ENCODE measurements at regions not wholly inside any gene's neighbourhood (a gene's known extent, or its start where the extent isn't known, plus 50 kb on each side); places are given as distances from the start of the nearest gene placed in this dataset.

DNA sequence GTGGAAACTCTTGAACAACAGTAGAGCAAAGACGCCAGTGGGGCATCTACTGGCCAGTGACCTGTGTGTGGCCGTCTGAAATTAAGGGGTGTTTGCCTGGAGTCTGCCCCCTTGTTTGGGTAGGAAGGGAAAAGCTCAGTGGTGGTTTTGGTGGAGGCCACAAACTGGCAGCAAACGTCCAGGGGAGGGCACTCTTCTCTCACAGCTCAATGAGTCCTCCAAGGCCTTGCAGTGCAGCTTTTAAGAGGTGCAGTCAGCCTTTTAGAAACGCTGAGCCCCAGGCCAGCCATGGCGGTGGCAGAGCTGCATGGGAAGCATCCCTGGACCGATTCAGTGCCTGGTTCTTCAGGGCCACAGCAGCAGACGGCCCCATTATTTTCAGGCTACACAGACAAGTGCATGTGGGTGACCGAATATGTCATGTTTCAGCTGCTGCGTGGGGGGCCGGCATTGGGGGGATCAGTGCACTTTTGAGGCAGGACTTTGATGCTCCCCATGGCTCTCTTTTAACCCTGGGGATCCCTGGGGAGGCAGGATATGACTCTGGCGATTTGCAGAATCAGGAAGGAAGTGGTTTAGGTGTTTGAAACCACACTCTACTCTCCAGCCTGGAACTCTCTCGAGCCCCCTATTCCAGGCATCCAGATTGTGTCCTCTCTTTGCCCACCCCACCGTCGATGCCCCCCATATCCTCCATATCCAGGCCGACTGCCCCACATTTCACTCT, 414.0 kb downstream of the PRDM2 start:
- Mint-ChIP-seq H3K27ac (no peak overlapping the region), H3K9me3 (peaks cover 8% of the 10 kb centered on the region), H3K27me3 (peaks cover 17% of the 10 kb centered on the region), H3K4me3 (no peak overlapping the region), H3K36me3 (no peaks in the 10 kb centered on the region), H3K4me1 (ENCODE audit: unreplicated experiment) (no peaks in the 10 kb centered on the region)
- no peak for DNase-seq (ENCODE audit: extremely low spot score, unreplicated experiment)
- TF ChIP-seq, protein P1, sequence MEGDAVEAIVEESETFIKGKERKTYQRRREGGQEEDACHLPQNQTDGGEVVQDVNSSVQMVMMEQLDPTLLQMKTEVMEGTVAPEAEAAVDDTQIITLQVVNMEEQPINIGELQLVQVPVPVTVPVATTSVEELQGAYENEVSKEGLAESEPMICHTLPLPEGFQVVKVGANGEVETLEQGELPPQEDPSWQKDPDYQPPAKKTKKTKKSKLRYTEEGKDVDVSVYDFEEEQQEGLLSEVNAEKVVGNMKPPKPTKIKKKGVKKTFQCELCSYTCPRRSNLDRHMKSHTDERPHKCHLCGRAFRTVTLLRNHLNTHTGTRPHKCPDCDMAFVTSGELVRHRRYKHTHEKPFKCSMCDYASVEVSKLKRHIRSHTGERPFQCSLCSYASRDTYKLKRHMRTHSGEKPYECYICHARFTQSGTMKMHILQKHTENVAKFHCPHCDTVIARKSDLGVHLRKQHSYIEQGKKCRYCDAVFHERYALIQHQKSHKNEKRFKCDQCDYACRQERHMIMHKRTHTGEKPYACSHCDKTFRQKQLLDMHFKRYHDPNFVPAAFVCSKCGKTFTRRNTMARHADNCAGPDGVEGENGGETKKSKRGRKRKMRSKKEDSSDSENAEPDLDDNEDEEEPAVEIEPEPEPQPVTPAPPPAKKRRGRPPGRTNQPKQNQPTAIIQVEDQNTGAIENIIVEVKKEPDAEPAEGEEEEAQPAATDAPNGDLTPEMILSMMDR (conservative IDR thresholded peaks at IDR 0.05), result peak; percentile 79

DNA sequence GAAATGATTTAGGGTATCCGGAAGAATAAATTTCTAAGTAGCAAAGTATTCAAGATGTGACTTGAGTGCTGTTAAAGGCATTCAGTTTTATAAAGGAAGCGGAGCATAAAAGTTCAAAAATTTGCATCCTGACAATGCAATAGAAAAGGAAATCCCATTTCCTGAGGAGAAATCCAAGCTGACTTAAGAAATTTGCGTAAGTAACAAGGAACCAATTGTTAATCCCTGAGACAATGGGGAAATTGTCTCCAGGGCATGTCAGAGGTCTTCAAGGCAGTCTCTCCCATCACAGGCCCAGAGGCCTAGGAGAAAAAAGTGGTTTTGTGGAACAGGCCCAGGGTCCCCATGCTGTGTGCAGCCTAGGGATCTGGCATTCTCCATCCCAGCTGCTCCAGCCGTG, 416.0 kb downstream of the PRDM2 start:
- H3K4me1 Mint-ChIP-seq (ENCODE audit: unreplicated experiment), result no peaks in the 10 kb centered on the region
- peaks cover 8% of the 10 kb centered on the region for H3K9me3 Mint-ChIP-seq
- TF ChIP-seq, protein P1 (conservative IDR thresholded peaks at IDR 0.05), result no peak
- no peak for DNase-seq (ENCODE audit: extremely low spot score, unreplicated experiment)
- H3K4me3 Mint-ChIP-seq, result no peak overlapping the region
- H3K27me3 Mint-ChIP-seq, result peaks cover 19% of the 10 kb centered on the region
- no peaks in the 10 kb centered on the region for H3K36me3 Mint-ChIP-seq
- no peak overlapping the region for H3K27ac Mint-ChIP-seq

DNA sequence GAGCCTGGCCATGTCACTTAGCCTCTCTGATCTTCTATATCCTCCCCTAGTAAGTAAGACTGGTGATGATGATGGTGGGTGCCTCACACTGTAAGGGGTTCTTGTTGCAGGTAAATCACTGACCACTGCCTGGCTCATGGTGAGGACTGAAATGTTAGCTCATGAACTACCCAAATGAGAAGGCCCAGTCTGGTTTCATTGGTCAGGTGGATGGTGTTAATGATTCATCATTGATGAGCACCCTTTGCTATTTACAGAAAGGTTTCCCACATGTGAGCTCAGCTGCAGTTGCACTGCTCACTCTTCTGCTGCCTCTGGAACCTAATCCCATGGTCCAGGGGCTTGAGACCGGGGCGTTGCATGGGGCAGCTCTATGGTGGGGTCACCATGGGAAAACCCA, 417.7 kb downstream of the PRDM2 start:
- no peak for DNase-seq (ENCODE audit: extremely low spot score, unreplicated experiment)
- Mint-ChIP-seq H3K4me1 (ENCODE audit: unreplicated experiment) (no peaks in the 10 kb centered on the region), H3K27me3 (peaks cover 26% of the 10 kb centered on the region), H3K36me3 (no peaks in the 10 kb centered on the region), H3K27ac (no peak overlapping the region), H3K4me3 (no peak overlapping the region), H3K9me3 (peaks cover 8% of the 10 kb centered on the region)
- TF ChIP-seq, protein P1 (conservative IDR thresholded peaks at IDR 0.05), result no peak

DNA sequence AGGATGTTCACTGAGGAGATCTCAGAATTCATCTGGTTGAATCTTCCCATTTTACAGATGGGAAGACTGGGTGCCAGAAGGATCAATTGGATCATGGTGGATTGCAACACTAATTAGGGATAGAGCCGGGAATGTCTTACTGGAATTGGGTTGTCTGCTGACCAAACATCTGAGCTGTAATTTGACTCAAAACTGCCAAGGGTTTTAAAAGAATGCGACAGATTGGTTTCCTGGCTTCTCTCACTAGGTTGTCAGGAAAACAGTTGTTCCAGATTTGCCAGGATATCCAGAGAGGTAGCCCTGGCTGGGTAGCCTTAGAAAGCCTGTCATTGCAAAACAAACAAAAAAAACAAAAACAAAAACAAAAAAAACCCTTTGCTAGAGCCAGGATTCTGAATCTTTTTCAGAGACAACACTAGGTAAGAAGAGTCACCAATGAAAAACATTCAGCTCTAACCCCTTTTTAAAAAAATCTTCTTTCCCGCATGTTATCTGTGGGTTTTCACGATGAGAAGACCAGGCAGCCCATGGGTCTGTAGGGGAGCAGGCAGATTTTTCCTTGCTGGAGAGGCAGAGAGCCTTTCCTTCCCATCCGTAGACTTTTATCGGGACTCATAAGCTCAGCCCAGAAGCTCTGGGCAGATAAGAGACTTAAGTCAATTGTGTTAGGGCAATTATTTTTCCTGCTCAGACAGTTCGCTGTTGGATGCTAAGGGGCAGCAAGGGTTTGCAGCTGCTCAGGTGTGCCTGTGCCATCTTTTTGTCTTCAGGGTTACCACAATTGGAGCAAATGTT, 418.9 kb downstream of the PRDM2 start:
- H3K27me3 Mint-ChIP-seq, result peaks cover 26% of the 10 kb centered on the region
- H3K27ac Mint-ChIP-seq, result no peak overlapping the region
- H3K4me1 Mint-ChIP-seq (ENCODE audit: unreplicated experiment), result no peaks in the 10 kb centered on the region
- TF ChIP-seq, protein P1 (conservative IDR thresholded peaks at IDR 0.05), result no peak
- H3K4me3 Mint-ChIP-seq, result no peak overlapping the region
- H3K36me3 Mint-ChIP-seq, result no peaks in the 10 kb centered on the region
- peaks cover 8% of the 10 kb centered on the region for H3K9me3 Mint-ChIP-seq
- no peak for DNase-seq (ENCODE audit: extremely low spot score, unreplicated experiment)

DNA sequence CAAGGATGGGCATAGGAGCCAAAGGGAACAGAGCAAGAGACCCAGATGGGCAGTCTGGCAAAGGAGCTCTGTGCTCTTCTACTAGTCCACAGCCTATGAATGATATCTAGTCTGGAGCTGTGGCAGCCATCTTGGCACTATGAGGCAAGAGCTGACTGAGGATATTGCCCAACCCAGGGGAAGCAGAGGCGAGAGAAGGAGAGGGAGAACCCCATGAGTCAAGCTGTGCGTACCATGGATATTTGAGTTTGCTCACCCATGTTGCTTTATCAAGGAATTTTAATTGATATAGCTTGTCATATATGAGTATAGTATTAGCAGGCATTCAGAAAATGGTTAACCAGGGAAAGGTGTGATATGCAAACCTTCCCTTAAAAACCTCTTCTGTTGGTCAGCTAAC, 420.9 kb downstream of the PRDM2 start:
- H3K9me3 Mint-ChIP-seq, result peaks cover 8% of the 10 kb centered on the region
- no peaks in the 10 kb centered on the region for H3K4me1 Mint-ChIP-seq (ENCODE audit: unreplicated experiment)
- DNase-seq (ENCODE audit: extremely low spot score, unreplicated experiment), result no peak
- no peaks in the 10 kb centered on the region for H3K36me3 Mint-ChIP-seq
- peaks cover 30% of the 10 kb centered on the region for H3K27me3 Mint-ChIP-seq
- TF ChIP-seq, protein P1 (conservative IDR thresholded peaks at IDR 0.05), result no peak
- no peak overlapping the region for H3K4me3 Mint-ChIP-seq
- no peak overlapping the region for H3K27ac Mint-ChIP-seq

Data from type B pancreatic cell (in vitro differentiated cells).